ENCODE measurements at regions not wholly inside any gene's neighbourhood (a gene's known extent, or its start where the extent isn't known, plus 50 kb on each side); places are given as distances from the start of the nearest gene placed in this dataset.

GRCh38 chr12:13740149-13740545, 241.3 kb downstream of the GRIN2B start:
- Histone ChIP-seq H3K4me3 (replicated peaks; ENCODE audit: low read depth, low read length) (no peak overlapping the region), H3K27me3 (replicated peaks; ENCODE audit: control insufficient read depth, insufficient read depth, low read length) (no peaks in the 10 kb centered on the region; the same call in 1 of the 2 replicates), H3K36me3 (ENCODE audit: control insufficient read depth, insufficient read depth, low read length) (no peaks in the 10 kb centered on the region)
- TF ChIP-seq CTCF (IDR thresholded peaks at IDR 0.05; ENCODE audit: insufficient read depth, low read length, poor library complexity, severe bottlenecking): no peak
- DNase-seq (ENCODE audit: extremely low read depth, insufficient read length): no peak

GRCh38 chr12:13735734-13736133, 245.7 kb downstream of the GRIN2B start:
- DNase-seq (ENCODE audit: extremely low read depth, insufficient read length): no peak
- H3K27me3 ChIP-seq (replicated peaks; ENCODE audit: control insufficient read depth, insufficient read depth, low read length): no peaks in the 10 kb centered on the region; the same call in 1 of the 2 replicates
- no peak overlapping the region for H3K4me3 ChIP-seq (replicated peaks; ENCODE audit: low read depth, low read length)
- no peak for TF ChIP-seq CTCF (IDR thresholded peaks at IDR 0.05; ENCODE audit: insufficient read depth, low read length, poor library complexity, severe bottlenecking)
- H3K36me3 ChIP-seq (ENCODE audit: control insufficient read depth, insufficient read depth, low read length): no peaks in the 10 kb centered on the region

DNA sequence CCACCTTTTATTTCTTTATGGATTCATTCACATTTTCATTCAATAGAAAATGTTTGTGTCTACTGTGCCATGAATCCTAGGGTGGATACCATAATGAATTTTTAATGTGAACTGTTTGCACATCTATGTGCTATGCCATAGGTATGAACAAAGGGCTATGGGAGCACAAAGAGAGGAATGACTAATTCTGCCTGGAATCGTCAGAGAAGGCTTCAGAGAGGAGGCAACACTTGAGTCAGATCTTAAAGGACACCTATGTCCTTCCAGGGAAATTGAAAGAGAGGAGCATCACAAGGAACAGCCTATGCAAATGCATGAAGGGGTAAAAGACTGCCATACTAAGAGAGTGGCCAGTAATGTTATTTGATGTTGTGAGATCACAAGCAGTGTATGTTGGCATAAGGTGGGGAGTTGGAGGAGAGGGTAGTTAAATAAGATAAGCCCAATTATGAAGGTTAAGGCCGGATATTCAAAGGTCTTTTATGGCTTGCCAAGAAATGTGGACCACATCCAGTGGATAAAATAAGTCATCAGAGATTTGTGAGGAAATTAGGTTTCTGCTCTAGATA, 246.7 kb downstream of the GRIN2B start:
- DNase-seq (ENCODE audit: extremely low read depth, insufficient read length): no peak
- no peaks in the 10 kb centered on the region; the same call in 1 of the 2 replicates for H3K27me3 ChIP-seq (replicated peaks; ENCODE audit: control insufficient read depth, insufficient read depth, low read length)
- H3K4me3 ChIP-seq (replicated peaks; ENCODE audit: low read depth, low read length): no peak overlapping the region
- TF ChIP-seq CTCF (IDR thresholded peaks at IDR 0.05; ENCODE audit: insufficient read depth, low read length, poor library complexity, severe bottlenecking): no peak
- H3K36me3 ChIP-seq (ENCODE audit: control insufficient read depth, insufficient read depth, low read length): no peaks in the 10 kb centered on the region

DNA sequence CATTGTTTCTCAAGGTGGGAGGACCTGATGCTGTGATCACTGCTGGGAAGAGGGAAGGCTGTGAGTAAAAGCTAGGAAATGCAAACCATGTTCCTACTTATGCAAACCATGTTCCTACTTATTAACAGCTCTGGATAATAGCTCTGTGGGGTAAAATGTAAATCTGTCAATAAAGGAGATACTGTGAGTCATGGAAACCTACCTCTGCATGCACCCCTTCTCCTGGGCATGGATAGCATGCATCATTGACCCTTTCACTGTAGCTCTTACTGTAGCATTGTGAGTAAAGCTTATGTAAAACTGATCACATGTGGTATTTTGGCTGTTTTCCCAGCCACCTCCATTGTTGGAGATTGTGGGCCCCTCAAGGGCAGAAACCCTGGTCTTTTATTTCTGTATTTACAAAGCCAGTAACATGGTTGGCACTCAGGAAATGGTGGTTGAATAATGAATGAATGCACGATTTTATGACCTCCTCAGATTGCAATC, 253.7 kb downstream of the GRIN2B start:
- no peak for DNase-seq (ENCODE audit: extremely low read depth, insufficient read length)

GRCh38 chr12:13725049-13725448, 256.4 kb downstream of the GRIN2B start:
- DNase-seq (ENCODE audit: extremely low read depth, insufficient read length): no peak
- no peaks in the 10 kb centered on the region for H3K36me3 ChIP-seq (ENCODE audit: control insufficient read depth, insufficient read depth, low read length)
- no peak overlapping the region for H3K4me3 ChIP-seq (replicated peaks; ENCODE audit: low read depth, low read length)
- no peak for TF ChIP-seq CTCF (IDR thresholded peaks at IDR 0.05; ENCODE audit: insufficient read depth, low read length, poor library complexity, severe bottlenecking)
- H3K27me3 ChIP-seq (replicated peaks; ENCODE audit: control insufficient read depth, insufficient read depth, low read length): no peaks in the 10 kb centered on the region; the same call in 1 of the 2 replicates

More for the DNA sequence above, 253.7 kb downstream of the GRIN2B start:
- Histone ChIP-seq H3K36me3 (ENCODE audit: control insufficient read depth, insufficient read depth, low read length) (no peaks in the 10 kb centered on the region), H3K4me3 (replicated peaks; ENCODE audit: low read depth, low read length) (no peak overlapping the region), H3K27me3 (replicated peaks; ENCODE audit: control insufficient read depth, insufficient read depth, low read length) (no peaks in the 10 kb centered on the region; the same call in 1 of the 2 replicates)
- no peak for TF ChIP-seq CTCF (IDR thresholded peaks at IDR 0.05; ENCODE audit: insufficient read depth, low read length, poor library complexity, severe bottlenecking)

Measured in GM06990 (cell line).